Osteoblast (primary cell): ENCODE measurements at regions not wholly inside any gene's neighbourhood (a gene's known extent, or its start where the extent isn't known, plus 50 kb on each side); places are given as distances from the start of the nearest gene placed in this dataset.
"Not testable (repeated sequence)": the region's sequence is repeated elsewhere in the genome, so short reads cannot be mapped to it uniquely, and the experiment has no call there.

Source experiments
- DNase-seq: peaks from one replicate; pipeline ENCODE4 v3.0.0; 2011; ENCODE audit warnings: low spot score, mixed read lengths; ENCODE audit not compliant: insufficient read length; ENCODE audit errors: missing footprints
- H2AFZ ChIP-seq: 2 replicates; pipeline ENCODE4 v1.6.0; 2011; ENCODE audit warnings: mild to moderate bottlenecking, low read length
- H3K27ac ChIP-seq: 2 replicates; pipeline ENCODE4 v1.5.1; 2011; ENCODE audit warnings: mild to moderate bottlenecking, low read depth, low read length, moderate library complexity
- H3K27me3 ChIP-seq: 2 replicates; pipeline ENCODE4 v1.6.0; 2012; ENCODE audit warnings: mild to moderate bottlenecking, control low read depth, inconsistent platforms, low read length, moderate library complexity; ENCODE audit not compliant: insufficient read depth
- H3K36me3 ChIP-seq: 2 replicates; pipeline ENCODE4 v1.5.1; 2011; ENCODE audit warnings: mild to moderate bottlenecking, low read length, control low read depth, moderate library complexity; ENCODE audit not compliant: insufficient read depth
- H3K4me1 ChIP-seq: 2 replicates; pipeline ENCODE4 v1.5.1; 2011; ENCODE audit warnings: mild to moderate bottlenecking, low read length, control low read depth, moderate library complexity; ENCODE audit not compliant: insufficient read depth
- H3K4me2 ChIP-seq: 2 replicates; pipeline ENCODE4 v1.6.0; 2011; ENCODE audit warnings: mild to moderate bottlenecking, low read length; ENCODE audit not compliant: insufficient read depth
- H3K4me3 ChIP-seq: fragments of 200-600 bp; sonication (generic); 3 replicates; pipeline ENCODE4 v1.5.1; 2012; ENCODE audit warnings: mild to moderate bottlenecking, low read length, inconsistent platforms; ENCODE audit not compliant: insufficient read depth
- H3K79me2 ChIP-seq: 2 replicates; pipeline ENCODE4 v1.6.0; 2012; ENCODE audit warnings: mild to moderate bottlenecking, low read length, control low read depth, inconsistent platforms; ENCODE audit not compliant: insufficient read depth
- H3K9me3 ChIP-seq: 2 replicates; pipeline ENCODE4 v1.5.1; 2011; ENCODE audit warnings: low read depth, low read length, control low read depth
- H4K20me1 ChIP-seq: 2 replicates; pipeline ENCODE4 v1.6.0; 2012; ENCODE audit warnings: mild to moderate bottlenecking, low read length, control low read depth; ENCODE audit not compliant: insufficient read depth
- CTCF ChIP-seq: IDR thresholded peaks from 2 replicates; pipeline ENCODE4 v1.5.1; 2011; ENCODE audit warnings: mild to moderate bottlenecking, low read depth, low read length, moderate library complexity; ENCODE audit errors: extremely low read depth

- Histone ChIP-seq H3K36me3 (no peaks in the 10 kb centered on the region), H3K9me3 (no peaks in the 10 kb centered on the region), H2AFZ (no peak overlapping the region), H4K20me1 (no peaks in the 10 kb centered on the region), H3K79me2 (no peaks in the 10 kb centered on the region), H3K27ac (no peak overlapping the region), H3K4me2 (no peak overlapping the region), H3K4me3 (no peak overlapping the region), H3K27me3 (no peaks in the 10 kb centered on the region), H3K4me1 (no peaks in the 10 kb centered on the region)
- no peak for DNase-seq
- no peak for TF ChIP-seq CTCF
Observed at GRCh38 chr17:16888413-16889087, 83.4 kb downstream of the TNFRSF13B start.

GRCh38 chr17:16887523-16888095 is 84.3 kb downstream of the TNFRSF13B start:
- no peaks in the 10 kb centered on the region for H3K79me2 ChIP-seq
- H3K36me3 ChIP-seq, result no peaks in the 10 kb centered on the region
- no peak for TF ChIP-seq CTCF
- no peaks in the 10 kb centered on the region for H4K20me1 ChIP-seq
- no peaks in the 10 kb centered on the region for H3K27me3 ChIP-seq
- no peaks in the 10 kb centered on the region for H3K9me3 ChIP-seq
- no peak overlapping the region for H3K4me2 ChIP-seq
- no peak for DNase-seq
- H2AFZ ChIP-seq, result no peak overlapping the region
- no peak overlapping the region for H3K4me3 ChIP-seq
- no peak overlapping the region for H3K27ac ChIP-seq
- H3K4me1 ChIP-seq, result no peaks in the 10 kb centered on the region

GRCh38 chr17:16886655-16887322 is 85.1 kb downstream of the TNFRSF13B start:
- H3K4me1 ChIP-seq, result no peaks in the 10 kb centered on the region
- H3K4me3 ChIP-seq, result no peak overlapping the region
- H3K27me3 ChIP-seq, result no peaks in the 10 kb centered on the region
- no peak overlapping the region for H3K27ac ChIP-seq
- no peak for DNase-seq
- no peak overlapping the region for H3K4me2 ChIP-seq
- no peaks in the 10 kb centered on the region for H4K20me1 ChIP-seq
- H3K36me3 ChIP-seq, result no peaks in the 10 kb centered on the region
- no peaks in the 10 kb centered on the region for H3K79me2 ChIP-seq
- TF ChIP-seq CTCF, result no peak
- H2AFZ ChIP-seq, result no peak overlapping the region
- no peaks in the 10 kb centered on the region for H3K9me3 ChIP-seq

GRCh38 chr17:16885204-16885603 is 86.7 kb downstream of the TNFRSF13B start:
- H2AFZ ChIP-seq, H3K79me2 ChIP-seq, H3K9me3 ChIP-seq, H3K27me3 ChIP-seq, H4K20me1 ChIP-seq, H3K36me3 ChIP-seq, H3K4me1 ChIP-seq, H3K4me2 ChIP-seq, DNase-seq, H3K4me3 ChIP-seq, H3K27ac ChIP-seq: not testable (repeated sequence)

- H3K36me3 ChIP-seq, H4K20me1 ChIP-seq, H3K9me3 ChIP-seq, H3K27ac ChIP-seq, H3K4me1 ChIP-seq, H2AFZ ChIP-seq, H3K27me3 ChIP-seq, H3K4me3 ChIP-seq, H3K79me2 ChIP-seq, DNase-seq, H3K4me2 ChIP-seq: not testable (repeated sequence)
Observed at GRCh38 chr17:16882926-16883265, 89.0 kb downstream of the TNFRSF13B start.
